ENCODE measurements at regions not wholly inside any gene's neighbourhood (a gene's known extent, or its start where the extent isn't known, plus 50 kb on each side); places are given as distances from the start of the nearest gene placed in this dataset.

DNA sequence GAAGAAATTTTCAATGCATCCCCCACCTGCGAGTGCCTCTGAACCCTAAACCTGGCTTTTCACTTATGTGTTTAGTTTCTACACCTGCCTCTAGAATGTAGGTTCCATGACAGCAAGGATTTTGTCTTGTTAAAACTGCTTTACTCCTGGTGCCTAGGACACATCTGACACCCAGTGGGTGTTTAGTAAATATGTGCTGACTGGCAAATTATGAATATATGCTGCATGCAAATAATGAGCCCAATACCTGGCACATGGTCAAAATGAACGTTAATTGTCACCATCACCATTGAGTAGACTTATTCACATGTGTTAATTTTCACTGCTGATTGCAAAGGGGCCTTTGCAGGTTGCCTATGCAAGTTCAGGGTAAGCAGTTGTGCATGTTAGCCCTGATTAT is 249.9 kb upstream of the WWC1 start:
- TF ChIP-seq, protein P1, sequence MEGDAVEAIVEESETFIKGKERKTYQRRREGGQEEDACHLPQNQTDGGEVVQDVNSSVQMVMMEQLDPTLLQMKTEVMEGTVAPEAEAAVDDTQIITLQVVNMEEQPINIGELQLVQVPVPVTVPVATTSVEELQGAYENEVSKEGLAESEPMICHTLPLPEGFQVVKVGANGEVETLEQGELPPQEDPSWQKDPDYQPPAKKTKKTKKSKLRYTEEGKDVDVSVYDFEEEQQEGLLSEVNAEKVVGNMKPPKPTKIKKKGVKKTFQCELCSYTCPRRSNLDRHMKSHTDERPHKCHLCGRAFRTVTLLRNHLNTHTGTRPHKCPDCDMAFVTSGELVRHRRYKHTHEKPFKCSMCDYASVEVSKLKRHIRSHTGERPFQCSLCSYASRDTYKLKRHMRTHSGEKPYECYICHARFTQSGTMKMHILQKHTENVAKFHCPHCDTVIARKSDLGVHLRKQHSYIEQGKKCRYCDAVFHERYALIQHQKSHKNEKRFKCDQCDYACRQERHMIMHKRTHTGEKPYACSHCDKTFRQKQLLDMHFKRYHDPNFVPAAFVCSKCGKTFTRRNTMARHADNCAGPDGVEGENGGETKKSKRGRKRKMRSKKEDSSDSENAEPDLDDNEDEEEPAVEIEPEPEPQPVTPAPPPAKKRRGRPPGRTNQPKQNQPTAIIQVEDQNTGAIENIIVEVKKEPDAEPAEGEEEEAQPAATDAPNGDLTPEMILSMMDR (optimal IDR thresholded peaks at IDR 0.05 in 1 of 3, IDR thresholded peaks at IDR 0.05 in 1 of 3, conservative IDR thresholded peaks at IDR 0.05 in 1 of 3; ENCODE audit: extremely low read depth in 1 of 3, insufficient read depth in 2 of 3, low read length in 3 of 3) = no peak
- TF ChIP-seq EZH2 (IDR thresholded peaks at IDR 0.05; ENCODE audit: low read length) = no peak

Measured in keratinocyte (primary cell).